ENCODE measurements at regions not wholly inside any gene's neighbourhood (a gene's known extent, or its start where the extent isn't known, plus 50 kb on each side); places are given as distances from the start of the nearest gene placed in this dataset.
A peak's percentile ranks its signal among the peaks of the same experiment; 100 is the strongest.

- Mint-ChIP-seq H3K9me3 (peaks cover 4% of the 10 kb centered on the region; the same call in 1 of the 2 replicates), H3K4me1 (ENCODE audit: low read depth) (peaks cover 72% of the 10 kb centered on the region)
- DNase-seq, result no peak
These were observed 172.3 kb upstream of the CDYL start for GRCh38 chr6:4603856-4604369.

GRCh38 chr6:4603291-4603690 is 172.9 kb upstream of the CDYL start:
- Mint-ChIP-seq H3K4me1 (ENCODE audit: low read depth) (peaks cover 79% of the 10 kb centered on the region), H3K4me3 (peak overlapping the region; percentile 79), H3K36me3 (ENCODE audit: low read depth) (peaks cover 12% of the 10 kb centered on the region), H3K27ac (peak overlapping the region; percentile 91), H3K27me3 (ENCODE audit: insufficient read depth) (no peaks in the 10 kb centered on the region; the same call in 1 of the 2 replicates), H3K9me3 (peaks cover 4% of the 10 kb centered on the region; the same call in 1 of the 2 replicates)
- peak; percentile 77 for DNase-seq
- no peak for TF ChIP-seq CTCF (IDR thresholded peaks at IDR 0.05)

More at GRCh38 chr6:4603856-4604369, 172.3 kb upstream of the CDYL start:
- H3K4me3 Mint-ChIP-seq, result 0 out of 2 replicates have a peak overlapping the region, but pooled peaks have one; percentile 23
- no peaks in the 10 kb centered on the region; the same call in 1 of the 2 replicates for H3K27me3 Mint-ChIP-seq (ENCODE audit: insufficient read depth)
- H3K36me3 Mint-ChIP-seq (ENCODE audit: low read depth), result peaks cover 12% of the 10 kb centered on the region
- peak overlapping the region; percentile 91; the same call in 1 of the 2 replicates for H3K27ac Mint-ChIP-seq
- no peak for TF ChIP-seq CTCF (IDR thresholded peaks at IDR 0.05)

GRCh38 chr6:4599924-4600323 is 176.3 kb upstream of the CDYL start:
- TF ChIP-seq CTCF (IDR thresholded peaks at IDR 0.05), result no peak
- peaks cover 4% of the 10 kb centered on the region; the same call in 1 of the 2 replicates for H3K9me3 Mint-ChIP-seq
- peak; percentile 87 for DNase-seq
- H3K4me3 Mint-ChIP-seq, result peak overlapping the region; percentile 68
- peak overlapping the region; percentile 83 for H3K27ac Mint-ChIP-seq
- H3K4me1 Mint-ChIP-seq (ENCODE audit: low read depth), result peaks cover 57% of the 10 kb centered on the region
- H3K27me3 Mint-ChIP-seq (ENCODE audit: insufficient read depth), result no peaks in the 10 kb centered on the region
- H3K36me3 Mint-ChIP-seq (ENCODE audit: low read depth), result peaks cover 12% of the 10 kb centered on the region

- H3K4me3 Mint-ChIP-seq, result no peak overlapping the region
- DNase-seq, result no peak
- H3K4me1 Mint-ChIP-seq (ENCODE audit: low read depth), result peaks cover 53% of the 10 kb centered on the region
These were observed 177.7 kb upstream of the CDYL start for GRCh38 chr6:4598384-4598995.

GRCh38 chr6:4593951-4594350 is 182.3 kb upstream of the CDYL start:
- 0 out of 2 replicates have a peak, but pooled peaks cover 3% of the 10 kb centered on the region for H3K36me3 Mint-ChIP-seq (ENCODE audit: low read depth)
- no peak for TF ChIP-seq CTCF (IDR thresholded peaks at IDR 0.05)
- H3K4me1 Mint-ChIP-seq (ENCODE audit: low read depth), result peaks cover 18% of the 10 kb centered on the region
- H3K9me3 Mint-ChIP-seq, result no peaks in the 10 kb centered on the region
- no peaks in the 10 kb centered on the region; the same call in 1 of the 2 replicates for H3K27me3 Mint-ChIP-seq (ENCODE audit: insufficient read depth)
- DNase-seq, result no peak
- H3K4me3 Mint-ChIP-seq, result no peak overlapping the region
- H3K27ac Mint-ChIP-seq, result no peak overlapping the region

More at GRCh38 chr6:4598384-4598995, 177.7 kb upstream of the CDYL start:
- Mint-ChIP-seq H3K9me3 (peaks cover 4% of the 10 kb centered on the region; the same call in 1 of the 2 replicates), H3K36me3 (ENCODE audit: low read depth) (peaks cover 12% of the 10 kb centered on the region), H3K27me3 (ENCODE audit: insufficient read depth) (no peaks in the 10 kb centered on the region; the same call in 1 of the 2 replicates), H3K27ac (no peak overlapping the region)
- TF ChIP-seq CTCF (IDR thresholded peaks at IDR 0.05), result no peak
